Pons (tissue), 1 donor: ENCODE measurements at regions not wholly inside any gene's neighbourhood (a gene's known extent, or its start where the extent isn't known, plus 50 kb on each side); places are given as distances from the start of the nearest gene placed in this dataset.
"Not testable (repeated sequence)": the region's sequence is repeated elsewhere in the genome, so short reads cannot be mapped to it uniquely, and the experiment has no call there.

Source experiments
- DNase-seq: peaks from one replicate; pipeline ENCODE4 v3.0.0-alpha.2; 2016; ENCODE audit warnings: low spot score

- DNase-seq = no peak
Observed at GRCh38 chr3:181533811-181534210, 177.9 kb upstream of the SOX2 start.

GRCh38 chr3:181530584-181530983 lies 181.1 kb upstream of the SOX2 start:
- no peak for DNase-seq

- DNase-seq = no peak
Observed at GRCh38 chr3:181521831-181522230, 189.9 kb upstream of the SOX2 start.

- no peak for DNase-seq
Observed at GRCh38 chr3:181518222-181518621, 193.5 kb upstream of the SOX2 start.

GRCh38 chr3:181512787-181513186 lies 198.9 kb upstream of the SOX2 start:
- no peak for DNase-seq

GRCh38 chr3:181510500-181510899 lies 201.2 kb upstream of the SOX2 start:
- no peak for DNase-seq

- no peak for DNase-seq
Observed at GRCh38 chr3:181497358-181497757, 214.4 kb upstream of the SOX2 start.

GRCh38 chr3:181493423-181493822 lies 218.3 kb upstream of the SOX2 start:
- no peak for DNase-seq

- peak; percentile 65 for DNase-seq
Observed at GRCh38 chr3:181488536-181488935, 223.2 kb upstream of the SOX2 start.

- DNase-seq = no peak
Observed at GRCh38 chr3:181487236-181487978, 224.3 kb upstream of the SOX2 start.

GRCh38 chr3:181486141-181486885 lies 225.4 kb upstream of the SOX2 start:
- peak; percentile 36 for DNase-seq

GRCh38 chr3:181484026-181484425 lies 227.7 kb upstream of the SOX2 start:
- DNase-seq = peak; percentile 43

- DNase-seq = not testable (repeated sequence)
Observed at GRCh38 chr3:181475146-181475545, 236.6 kb upstream of the SOX2 start.

GRCh38 chr3:181470349-181470748 lies 241.4 kb upstream of the SOX2 start:
- no peak for DNase-seq

- peak; percentile 61 for DNase-seq
Observed at GRCh38 chr3:181464033-181464694, 247.6 kb upstream of the SOX2 start.

GRCh38 chr3:181461381-181461780 lies 250.3 kb upstream of the SOX2 start:
- DNase-seq = peak; percentile 59

- peak; percentile 57 for DNase-seq
Observed at GRCh38 chr3:181459516-181459915, 252.2 kb upstream of the SOX2 start.

GRCh38 chr3:181458857-181459256 lies 252.9 kb upstream of the SOX2 start:
- DNase-seq = peak; percentile 96

GRCh38 chr3:181457756-181458155 lies 254.0 kb upstream of the SOX2 start:
- DNase-seq = peak; percentile 73

GRCh38 chr3:181457190-181457589 lies 254.5 kb upstream of the SOX2 start:
- DNase-seq = peak; percentile 99

- DNase-seq = peak; percentile 74
Observed at GRCh38 chr3:181455276-181455675, 256.4 kb upstream of the SOX2 start.

GRCh38 chr3:181454451-181455027 lies 257.2 kb upstream of the SOX2 start:
- DNase-seq = peak; percentile 95

GRCh38 chr3:181446741-181447140 lies 265.0 kb upstream of the SOX2 start:
- no peak for DNase-seq
